Left renal pelvis (tissue), 4 donors: ENCODE measurements at regions not wholly inside any gene's neighbourhood (a gene's known extent, or its start where the extent isn't known, plus 50 kb on each side); places are given as distances from the start of the nearest gene placed in this dataset.
"Not testable (repeated sequence)": the region's sequence is repeated elsewhere in the genome, so short reads cannot be mapped to it uniquely, and the experiment has no call there.

Experiments used
- DNase-seq, 4 donors: peaks; one replicate each; pipeline ENCODE4 v3.0.0-alpha.2; 2013; ENCODE audit warnings: low read depth in 4 of 4, low spot score in 3 of 4

DNA sequence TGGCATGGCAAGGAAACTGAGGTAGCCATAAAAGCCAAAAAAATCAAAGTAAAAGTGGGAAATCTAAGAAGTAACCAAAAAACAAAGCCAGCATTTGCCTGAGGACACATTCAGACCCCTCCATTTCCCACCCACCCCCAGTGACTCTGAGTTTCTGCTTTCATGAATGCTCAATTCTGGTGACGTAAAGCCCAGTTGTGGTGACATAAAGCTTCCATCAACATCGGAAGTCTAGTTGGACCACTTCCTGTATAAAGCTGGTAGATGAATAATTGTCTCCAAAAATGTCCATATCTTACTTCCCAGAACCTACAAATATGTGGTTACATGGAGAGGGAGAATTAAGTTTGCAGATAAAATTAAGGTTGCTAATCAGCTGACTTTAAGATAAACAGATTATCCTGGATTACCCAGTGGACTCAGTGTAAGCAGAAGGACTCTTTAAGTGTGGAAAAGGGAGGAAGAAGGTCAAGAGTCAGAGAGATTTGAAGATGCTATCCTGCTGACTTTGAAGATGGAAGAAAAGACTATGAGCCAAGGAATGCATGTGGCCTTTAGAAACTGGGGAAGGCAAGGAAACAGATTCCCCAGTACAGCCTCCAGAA, 62.0 kb upstream of the ST3GAL6 start:
- no peak for DNase-seq

DNA sequence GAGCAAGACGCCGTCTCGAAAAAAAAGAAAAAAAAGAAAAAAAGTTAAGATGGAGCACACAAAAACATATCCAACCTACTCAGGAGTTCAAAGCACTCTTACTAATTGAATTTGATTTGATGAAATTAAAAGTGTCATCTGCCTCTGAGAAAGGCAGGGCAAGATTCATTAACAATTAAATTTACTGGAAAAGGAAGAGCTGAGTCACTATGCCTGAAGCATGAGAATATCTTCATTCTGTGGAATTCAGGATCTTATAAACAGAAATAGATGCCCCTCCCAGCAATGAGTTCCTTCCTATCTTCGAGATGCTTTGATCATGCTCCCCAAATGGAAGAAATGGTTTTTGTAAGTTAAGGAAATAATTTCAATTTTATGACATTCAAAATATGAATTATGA, 61.0 kb upstream of the ST3GAL6 start:
- no peak for DNase-seq

DNA sequence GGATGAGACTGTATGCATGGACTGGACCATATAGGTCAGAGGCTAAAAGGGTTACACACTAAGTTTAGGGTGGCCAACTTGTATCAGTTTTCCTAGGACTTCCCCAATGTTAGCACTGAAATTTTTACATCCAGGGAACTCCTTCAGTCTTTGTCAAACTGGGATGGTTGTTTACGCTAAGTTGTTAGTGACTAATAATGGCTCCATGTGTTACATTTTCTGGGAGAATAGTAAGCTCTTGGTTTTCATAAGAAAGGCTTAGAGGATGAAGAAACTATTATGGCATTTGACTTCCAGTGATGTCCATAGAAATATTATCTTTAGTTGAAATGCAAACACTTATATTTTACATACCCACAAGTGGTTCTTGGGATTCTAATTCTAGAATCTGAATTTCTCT, 57.9 kb upstream of the ST3GAL6 start:
- DNase-seq, result no peak

DNA sequence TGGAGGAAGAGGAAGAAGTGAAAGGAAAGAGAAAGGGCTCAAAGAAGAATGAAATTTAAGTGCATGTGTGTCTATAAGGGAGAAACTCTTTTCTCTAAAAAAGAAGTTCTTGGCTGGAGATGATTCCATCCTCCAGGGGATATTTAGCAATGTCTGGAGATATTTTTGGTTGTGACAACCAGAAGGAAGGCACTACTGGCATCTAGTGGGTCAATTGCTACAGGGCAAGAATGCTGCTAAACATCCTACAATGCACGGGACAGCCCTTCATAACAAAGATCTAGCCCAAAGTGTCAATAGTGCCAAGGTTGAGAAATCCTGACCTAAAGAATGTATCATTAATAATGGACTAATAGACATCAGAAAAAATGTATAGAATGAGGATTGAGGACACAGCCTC, 57.4 kb upstream of the ST3GAL6 start:
- no peak for DNase-seq

DNA sequence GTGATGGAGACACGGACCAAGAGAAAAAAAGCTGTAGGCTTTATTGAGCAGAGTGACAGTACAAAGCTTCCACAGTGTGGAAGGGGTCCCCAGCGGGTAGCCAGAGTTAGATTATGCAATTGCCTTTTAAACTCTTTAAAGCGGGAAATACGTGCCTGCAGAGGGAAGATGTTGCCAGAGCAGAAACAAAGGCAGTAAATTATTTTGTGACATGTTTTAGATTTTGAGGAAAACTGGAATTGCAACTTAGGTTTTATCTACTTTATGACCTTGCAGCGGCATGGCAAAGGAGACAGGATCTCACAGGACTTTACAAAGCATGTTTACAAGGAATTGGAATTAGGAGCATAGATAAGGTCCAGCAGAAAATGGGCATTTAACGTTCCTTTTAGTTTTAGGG, 54.5 kb upstream of the ST3GAL6 start:
- DNase-seq, result not testable (repeated sequence)

DNA sequence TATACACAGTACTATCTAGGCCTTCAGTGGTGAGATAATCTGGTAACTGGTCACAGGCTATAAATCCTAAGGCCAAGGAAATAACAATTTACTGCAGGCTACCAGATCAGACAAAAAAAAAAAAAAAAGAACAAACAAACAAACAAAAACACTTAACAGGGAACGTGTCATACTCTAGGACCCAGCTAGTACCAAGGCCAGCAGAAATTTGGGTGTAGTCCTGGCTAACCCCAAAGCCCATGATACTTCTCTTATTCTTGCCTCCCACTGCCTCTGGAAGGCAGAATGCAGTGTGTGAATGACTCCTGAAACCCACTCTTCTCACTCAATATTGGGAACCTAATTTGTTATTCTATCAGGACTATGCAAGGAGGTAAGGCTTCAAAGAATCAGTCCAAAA, 53.7 kb upstream of the ST3GAL6 start:
- DNase-seq, result no peak

DNA sequence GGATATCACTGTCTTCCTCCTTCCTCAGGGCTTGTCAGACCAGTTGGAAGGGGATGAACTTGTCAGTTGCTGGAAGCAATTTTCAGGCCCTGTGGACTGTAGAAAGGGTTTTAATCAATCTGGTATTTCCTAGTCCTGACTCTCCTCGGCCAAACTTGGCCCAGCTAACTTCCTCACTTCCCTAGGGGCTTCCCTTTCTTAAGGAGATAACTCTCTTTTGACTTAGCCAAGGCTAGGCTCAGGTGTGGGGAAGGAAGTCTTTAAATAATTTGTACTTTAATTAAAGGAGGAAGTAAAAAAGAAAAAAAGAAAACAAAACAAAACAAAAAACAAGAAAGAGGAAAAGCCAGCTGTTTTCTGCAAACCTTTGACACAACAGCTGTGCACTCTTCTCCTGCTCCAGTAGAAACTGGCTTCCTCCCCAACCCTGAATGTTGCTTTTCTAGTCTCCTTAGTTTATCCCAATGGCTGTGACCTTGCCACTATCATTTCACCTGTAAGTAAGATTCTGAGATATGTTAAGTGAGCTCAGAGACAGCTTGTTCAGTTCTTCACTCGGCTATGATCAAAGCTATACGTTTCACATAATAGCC, 53.0 kb upstream of the ST3GAL6 start:
- DNase-seq, result peak in 3 of 4 donors; percentile 18 to 35 (median 18)

DNA sequence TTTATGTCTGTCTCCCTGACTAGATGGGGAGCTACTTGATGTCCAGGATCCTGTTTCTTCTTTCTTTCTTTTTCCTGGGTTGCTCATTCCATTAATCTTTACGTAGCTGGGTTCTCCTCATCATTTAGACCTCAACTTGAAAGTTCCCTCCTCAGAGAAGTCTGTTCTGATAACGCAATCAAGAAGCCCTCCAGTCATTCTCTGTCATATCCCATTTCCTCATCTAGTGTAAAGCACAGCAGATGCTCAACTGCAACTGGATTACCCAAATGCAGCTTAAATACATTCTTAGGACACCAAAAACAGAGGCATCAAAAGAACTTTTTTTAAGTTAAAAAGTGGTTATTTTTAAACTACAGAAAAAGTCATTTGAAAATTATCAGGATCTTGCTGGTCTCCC, 51.7 kb upstream of the ST3GAL6 start:
- no peak for DNase-seq

DNA sequence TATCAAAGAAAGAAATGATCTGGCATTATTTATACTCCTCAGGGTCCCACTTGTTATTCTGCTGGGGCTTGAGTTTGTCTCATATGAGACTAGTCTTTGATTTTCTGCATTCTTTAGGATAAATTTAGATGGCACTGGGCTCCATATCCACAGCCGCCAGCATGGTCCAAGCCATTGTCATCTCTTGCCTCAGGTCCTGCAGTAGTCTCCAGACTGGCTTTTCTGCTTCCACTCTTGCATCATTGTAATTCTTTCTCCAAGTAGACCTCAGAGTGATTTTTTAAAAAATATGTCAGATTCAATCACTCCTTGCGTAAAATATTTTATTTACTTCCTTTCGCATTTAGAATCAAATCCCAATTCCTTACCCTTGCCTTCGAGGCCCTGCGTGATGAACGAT, 50.4 kb upstream of the ST3GAL6 start:
- DNase-seq, result no peak

DNA sequence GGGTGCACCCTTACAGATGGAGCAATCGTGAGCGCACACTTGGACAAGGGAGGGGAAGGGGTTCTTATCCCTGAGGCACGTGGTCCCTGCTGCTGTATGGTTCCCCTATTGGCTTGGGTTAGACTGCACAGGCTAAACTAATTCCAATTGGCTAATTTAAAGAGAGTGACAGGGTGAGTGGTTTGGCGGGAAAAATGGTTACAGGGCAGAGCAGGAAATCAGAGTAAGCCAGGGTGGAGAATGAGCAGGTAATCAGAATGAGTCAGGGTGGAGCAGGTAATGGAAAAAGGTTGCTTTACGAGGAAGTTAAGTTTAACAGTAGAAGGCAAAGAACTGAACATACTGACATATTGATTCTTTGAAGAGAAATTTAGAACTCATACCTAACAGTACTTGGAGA, 49.8 kb upstream of the ST3GAL6 start:
- not testable (repeated sequence) for DNase-seq
